HEK293T (cell line): ENCODE measurements at regions not wholly inside any gene's neighbourhood (a gene's known extent, or its start where the extent isn't known, plus 50 kb on each side); places are given as distances from the start of the nearest gene placed in this dataset.

Experiments
- CTCF ChIA-PET: fragments of 350-600 bp; formaldehyde crosslinking; extraction: SDS; loops from one replicate; lab custom pipeline; 2021; ENCODE audit warnings: antibody characterized with exemption, inconsistent platforms; lab: Yijun Ruan, JAX
- POLR2A ChIA-PET: fragments of 350-600 bp; formaldehyde crosslinking; extraction: SDS; loops from one replicate; lab custom pipeline; 2020; ENCODE audit warnings: antibody characterized with exemption, inconsistent platforms; lab: Yijun Ruan, JAX
- DNase-seq: peaks from one replicate; pipeline ENCODE4 v3.0.0; 2012; ENCODE audit warnings: mixed read lengths; ENCODE audit errors: extremely low spot score
- ARNT ChIP-seq: fragments of 450-650 bp; IDR thresholded peaks from 2 replicates; pipeline ENCODE4 v1.6.1; 2017; ENCODE audit warnings: mild to moderate bottlenecking
- BHLHE40 ChIP-seq: fragments of 450-650 bp; IDR thresholded peaks from 2 replicates; pipeline ENCODE4 v1.6.1; 2016; ENCODE audit warnings: mild to moderate bottlenecking, moderate library complexity, borderline replicate concordance
- CTBP1 ChIP-seq: fragments of 450-650 bp; IDR thresholded peaks from 2 replicates; pipeline ENCODE4 v1.6.1; 2016; ENCODE audit warnings: borderline replicate concordance
- ELF4 ChIP-seq: fragments of 450-650 bp; IDR thresholded peaks from 2 replicates; pipeline ENCODE4 v1.6.1; 2017; ENCODE audit warnings: antibody characterized with exemption
- FOXA1 ChIP-seq: fragments of 450-650 bp; IDR thresholded peaks from 2 replicates; pipeline ENCODE4 v1.6.1; 2016; ENCODE audit warnings: mild to moderate bottlenecking
- FOXK2 ChIP-seq: fragments of 450-650 bp; IDR thresholded peaks from 2 replicates; pipeline ENCODE4 v1.6.1; 2016; ENCODE audit warnings: mild to moderate bottlenecking
- FOXM1 ChIP-seq: fragments of 450-650 bp; IDR thresholded peaks from 2 replicates; pipeline ENCODE4 v1.6.1; 2017; ENCODE audit warnings: mild to moderate bottlenecking, borderline replicate concordance
- HDGF ChIP-seq: fragments of 450-650 bp; IDR thresholded peaks from 2 replicates; pipeline ENCODE4 v1.6.1; 2017; ENCODE audit warnings: antibody characterized with exemption, borderline replicate concordance
- L3MBTL2 ChIP-seq: fragments of 450-650 bp; conservative IDR thresholded peaks from 2 replicates; pipeline ENCODE4 v1.6.1; 2016; ENCODE audit warnings: mild to moderate bottlenecking
- LEF1 ChIP-seq: fragments of 450-650 bp; IDR thresholded peaks from 2 replicates; pipeline ENCODE4 v1.6.1; 2017; ENCODE audit warnings: mild to moderate bottlenecking, borderline replicate concordance
- NFRKB ChIP-seq: fragments of 450-650 bp; IDR thresholded peaks from 2 replicates; pipeline ENCODE4 v1.6.1; 2016; ENCODE audit warnings: mild to moderate bottlenecking, moderate library complexity
- PKNOX1 ChIP-seq: fragments of 450-650 bp; IDR thresholded peaks from 2 replicates; pipeline ENCODE4 v1.6.1; 2016
- SP1 ChIP-seq: fragments of 450-650 bp; IDR thresholded peaks from 2 replicates; pipeline ENCODE4 v1.6.1; 2017
- SUZ12 ChIP-seq: fragments of 450-650 bp; IDR thresholded peaks from 2 replicates; pipeline ENCODE4 v1.6.1; 2016; ENCODE audit warnings: mild to moderate bottlenecking
- TARDBP ChIP-seq: fragments of 450-650 bp; IDR thresholded peaks from 2 replicates; pipeline ENCODE4 v1.6.1; 2016
- ZNF384 ChIP-seq: fragments of 450-650 bp; IDR thresholded peaks from 2 replicates; pipeline ENCODE4 v1.6.1; 2016

- CTCF ChIA-PET = interaction anchor here (0.6 to 1.6 kb wide), 7 partner anchors 9 to 149 kb away, joined by 3 to 6 read pairs (median 4); no protein-coding TSS in a partner anchor
- POLR2A ChIA-PET = interaction anchor here (0.8 to 1.4 kb wide), 2 partner anchors 23 to 146 kb away, joined by 5 read pairs; partner anchors contain the start of gene GADD45G
- no peak for TF ChIP-seq CTBP1
- TF ChIP-seq ZNF384 = no peak
- no peak for TF ChIP-seq SP1
- no peak for TF ChIP-seq FOXM1
- TF ChIP-seq PKNOX1 = no peak
- TF ChIP-seq TARDBP = no peak
- TF ChIP-seq L3MBTL2 = no peak
- no peak for TF ChIP-seq ELF4
- no peak for TF ChIP-seq FOXK2
- no peak for TF ChIP-seq SUZ12
- no peak for TF ChIP-seq BHLHE40
- no peak for TF ChIP-seq LEF1
- no peak for TF ChIP-seq ARNT
- TF ChIP-seq NFRKB = no peak
- TF ChIP-seq HDGF = no peak
- no peak for TF ChIP-seq FOXA1
- DNase-seq = no peak
These were observed 146.4 kb downstream of the GADD45G start for GRCh38 chr9:89751079-89751825.

GRCh38 chr9:89752154-89752553, 147.3 kb downstream of the GADD45G start:
- CTCF ChIA-PET = interaction anchor here (0.7 to 1.5 kb wide), 3 partner anchors 26 to 149 kb away, joined by 3 to 6 read pairs (median 3); no protein-coding TSS in a partner anchor
- TF ChIP-seq L3MBTL2 (no peak), SP1 (no peak), ZNF384 (no peak), PKNOX1 (no peak), LEF1 (no peak), FOXM1 (no peak), BHLHE40 (no peak), NFRKB (no peak), SUZ12 (no peak)
- no peak for DNase-seq
- POLR2A ChIA-PET = no interaction called here

- ChIA-PET POLR2A (no interaction called here), CTCF (no interaction called here)
- no peak for DNase-seq
- TF ChIP-seq L3MBTL2 = no peak
- TF ChIP-seq FOXA1 = no peak
- no peak for TF ChIP-seq NFRKB
- no peak for TF ChIP-seq BHLHE40
- no peak for TF ChIP-seq ELF4
- no peak for TF ChIP-seq ZNF384
- TF ChIP-seq SUZ12 = no peak
- TF ChIP-seq TARDBP = no peak
- no peak for TF ChIP-seq HDGF
- TF ChIP-seq LEF1 = no peak
- TF ChIP-seq ARNT = no peak
- no peak for TF ChIP-seq FOXM1
- no peak for TF ChIP-seq SP1
- no peak for TF ChIP-seq CTBP1
- TF ChIP-seq FOXK2 = no peak
- TF ChIP-seq PKNOX1 = no peak
These were observed 148.8 kb downstream of the GADD45G start for GRCh38 chr9:89753472-89754055.

- no peak for DNase-seq
- no peak for TF ChIP-seq BHLHE40
- no peak for TF ChIP-seq LEF1
- no peak for TF ChIP-seq L3MBTL2
- TF ChIP-seq ARNT = no peak
- TF ChIP-seq FOXK2 = no peak
- no peak for TF ChIP-seq SP1
- no peak for TF ChIP-seq ELF4
- TF ChIP-seq HDGF = no peak
- TF ChIP-seq SUZ12 = no peak
- TF ChIP-seq PKNOX1 = no peak
- no peak for TF ChIP-seq ZNF384
- TF ChIP-seq FOXA1 = no peak
- no peak for TF ChIP-seq TARDBP
- TF ChIP-seq NFRKB = no peak
- ChIA-PET CTCF (no interaction called here), POLR2A (no interaction called here)
These were observed 149.4 kb downstream of the GADD45G start for GRCh38 chr9:89754193-89754592.

- ChIA-PET POLR2A (no interaction called here), CTCF (no interaction called here)
- TF ChIP-seq PKNOX1 (no peak), TARDBP (no peak), ARNT (no peak), FOXA1 (no peak), ZNF384 (no peak), FOXK2 (no peak), BHLHE40 (no peak), SP1 (no peak), CTBP1 (no peak), LEF1 (no peak), FOXM1 (no peak), ELF4 (no peak), SUZ12 (no peak), NFRKB (no peak), HDGF (no peak), L3MBTL2 (no peak)
- no peak for DNase-seq
These were observed 151.0 kb downstream of the GADD45G start for GRCh38 chr9:89755821-89756220.
